Activated CD8-positive, alpha-beta memory T cell treated with anti-CD3 and anti-CD28 coated beads for 1 hour (primary cell): ENCODE measurements at regions not wholly inside any gene's neighbourhood (a gene's known extent, or its start where the extent isn't known, plus 50 kb on each side); places are given as distances from the start of the nearest gene placed in this dataset.

Experiments used
- DNase-seq, 2 donors: peaks; one replicate each; pipeline ENCODE4 v3.0.0-alpha.2; 2020; ENCODE audit warnings: low read depth in 1 of 2; ENCODE audit errors: extremely low read depth in 1 of 2

GRCh38 chr21:38147391-38147790, 109.4 kb upstream of the KCNJ15 start:
- DNase-seq, result no peak

- no peak for DNase-seq
Observed at GRCh38 chr21:38148046-38148445, 108.7 kb upstream of the KCNJ15 start.

GRCh38 chr21:38151021-38151645, 105.7 kb upstream of the KCNJ15 start:
- no peak for DNase-seq

- no peak for DNase-seq
Observed at GRCh38 chr21:38156200-38156599, 100.6 kb upstream of the KCNJ15 start.

GRCh38 chr21:38159355-38159754, 97.4 kb upstream of the KCNJ15 start:
- peak in 1 of 2 donors; percentile 3 for DNase-seq

GRCh38 chr21:38165466-38166172, 91.2 kb upstream of the KCNJ15 start:
- no peak for DNase-seq

GRCh38 chr21:38166173-38166535, 90.6 kb upstream of the KCNJ15 start:
- no peak for DNase-seq

- no peak for DNase-seq
Observed at GRCh38 chr21:38167345-38167744, 89.4 kb upstream of the KCNJ15 start.

- DNase-seq, result no peak
Observed at GRCh38 chr21:38170283-38170682, 86.5 kb upstream of the KCNJ15 start.

GRCh38 chr21:38170704-38171682, 85.8 kb upstream of the KCNJ15 start:
- DNase-seq, result no peak

- DNase-seq, result no peak
Observed at GRCh38 chr21:38171723-38172344, 85.0 kb upstream of the KCNJ15 start.

- DNase-seq, result no peak
Observed at GRCh38 chr21:38173276-38174035, 83.3 kb upstream of the KCNJ15 start.

- DNase-seq, result no peak
Observed at GRCh38 chr21:38175306-38175705, 81.5 kb upstream of the KCNJ15 start.

- no peak for DNase-seq
Observed at GRCh38 chr21:38177919-38178652, 78.7 kb upstream of the KCNJ15 start.

GRCh38 chr21:38178653-38179470, 77.9 kb upstream of the KCNJ15 start:
- DNase-seq, result no peak

- DNase-seq, result no peak
Observed at GRCh38 chr21:38179511-38179910, 77.3 kb upstream of the KCNJ15 start.

GRCh38 chr21:38181096-38181495, 75.7 kb upstream of the KCNJ15 start:
- no peak for DNase-seq

- no peak for DNase-seq
Observed at GRCh38 chr21:38182370-38182985, 74.3 kb upstream of the KCNJ15 start.
